K562 (cell line): ENCODE measurements at regions not wholly inside any gene's neighbourhood (a gene's known extent, or its start where the extent isn't known, plus 50 kb on each side); places are given as distances from the start of the nearest gene placed in this dataset.

Source experiments
- ATAC-seq: fragments of 200-7000 bp; cut with Tn5 transposase; 3 replicates; pipeline ENCODE4 v1.9.1; 2020; ENCODE audit warnings: moderate library complexity
- BruUV-seq: library from RNA; stranded (reverse); fragments of 400-500 nt; replicated peaks from 2 replicates; lab custom pipeline; 2021; lab: Mats Ljungman, UMichigan
- CTCF ChIA-PET: fragments of 300-600 bp; formaldehyde crosslinking; extraction: SDS; loops from one replicate; lab custom pipeline; 2021; ENCODE audit warnings: low intra/inter-chr PET ratio; lab: Yijun Ruan, JAX
- POLR2A ChIA-PET: fragments of 300-600, 350-650 bp; sonication (Branson Sonifier 250); formaldehyde crosslinking; extraction: SDS; loops from one replicate; lab custom pipeline; 2021; ENCODE audit warnings: antibody characterized with exemption, inconsistent platforms; lab: Yijun Ruan, JAX
- DNase-seq, 4 experiments: peaks; one replicate each; pipeline versions ENCODE4 v3.0.0 to v3.0.0-alpha.2; 2011 to 2018; ENCODE audit warnings: low spot score in 3 of 4, mixed read lengths in 3 of 4; ENCODE audit errors: extremely low read depth in 1 of 4
- FAIRE-seq: peaks from 2 replicates; lab custom pipeline; 2011; peaks lifted over from hg19 to GRCh38; lab: Jason Lieb, UNC
- H2AFZ ChIP-seq: 2 replicates; pipeline ENCODE4 v1.6.0; 2011; ENCODE audit warnings: low read depth, low read length, control low read depth, inconsistent platforms
- H3K27ac ChIP-seq: fragments of 200-600 bp; 3 replicates; pipeline ENCODE4 v1.8.0; 2011; ENCODE audit warnings: low read depth, mild to moderate bottlenecking, control low read depth, inconsistent platforms, low read length, moderate library complexity, mixed read lengths; ENCODE audit errors: extremely low read depth
- H3K27me3 ChIP-seq, 2 experiments: fragments of 300-600 bp in 1 of 2; 2 replicates in 1 of 2; 3 replicates in 1 of 2; pipeline versions ENCODE4 v1.6.0 to v1.8.0; 2011; ENCODE audit warnings: inconsistent platforms in 2 of 2, low read length in 2 of 2, mild to moderate bottlenecking in 1 of 2, mixed read lengths in 1 of 2, moderate library complexity in 1 of 2; ENCODE audit not compliant: control insufficient read depth in 2 of 2, insufficient read depth in 2 of 2
- H3K36me3 ChIP-seq: fragments of 300-600 bp; 3 replicates; pipeline ENCODE4 v1.8.0; 2011; ENCODE audit warnings: mild to moderate bottlenecking, low read length, inconsistent platforms; ENCODE audit not compliant: control insufficient read depth, insufficient read depth
- H3K4me1 ChIP-seq, 2 experiments: fragments of 200-600 bp in 1 of 2; replicated peaks in 1 of 2; 2 replicates in 1 of 2; 3 replicates in 1 of 2; pipeline versions ENCODE4 v1.5.1 to v1.8.0; 2011; ENCODE audit warnings: inconsistent platforms in 2 of 2, low read length in 2 of 2, mild to moderate bottlenecking in 1 of 2, mixed read lengths in 1 of 2, moderate library complexity in 1 of 2; ENCODE audit not compliant: control insufficient read depth in 2 of 2, insufficient read depth in 2 of 2
- H3K4me2 ChIP-seq: 2 replicates; pipeline ENCODE4 v1.6.1; 2011; ENCODE audit warnings: low read length, control low read depth, inconsistent platforms, mixed read lengths; ENCODE audit not compliant: insufficient read depth
- H3K4me3 ChIP-seq: fragments of 200-600 bp; sonication (generic), shearing (Covaris generic); 2 replicates; pipeline ENCODE4 v1.5.1; 2016; ENCODE audit warnings: control low read depth, inconsistent platforms
- H3K79me2 ChIP-seq: fragments of 200-600 bp; 3 replicates; pipeline ENCODE4 v1.8.0; 2011; ENCODE audit warnings: low read length, inconsistent platforms; ENCODE audit not compliant: control insufficient read depth, insufficient read depth
- H3K9ac ChIP-seq, 2 experiments: 2 replicates each; pipeline versions ENCODE4 v1.6.0 to v1.6.1; 2011; ENCODE audit warnings: low read depth in 2 of 2, low read length in 2 of 2, control low read depth in 1 of 2, inconsistent platforms in 1 of 2, mild to moderate bottlenecking in 1 of 2, mixed read lengths in 1 of 2; ENCODE audit not compliant: insufficient read depth in 1 of 2
- H3K9me1 ChIP-seq: one replicate; pipeline ENCODE4 v1.6.0; 2011; ENCODE audit warnings: inconsistent platforms, mild to moderate bottlenecking, low read length, moderate library complexity; ENCODE audit not compliant: control insufficient read depth, insufficient read depth
- H3K9me3 ChIP-seq: replicated peaks from 2 replicates; pipeline ENCODE4 v1.5.1; 2011; ENCODE audit warnings: low read depth, low read length, inconsistent platforms; ENCODE audit not compliant: control insufficient read depth, insufficient read depth
- H4K20me1 ChIP-seq: replicated peaks from 2 replicates; pipeline ENCODE4 v1.6.1; 2011; ENCODE audit warnings: low read length, inconsistent platforms, mixed read lengths; ENCODE audit not compliant: control insufficient read depth, insufficient read depth
- ELF1 ChIP-seq: fragments of 200-800 bp; sonication (Bioruptor generic); IDR thresholded peaks from 2 replicates; pipeline ENCODE4 v1.6.1; 2016; ENCODE audit warnings: missing genetic modification characterization, missing compliant biosample characterization
- FOXA1 ChIP-seq: fragments of 450-650 bp; IDR thresholded peaks from 2 replicates; pipeline ENCODE4 v1.6.1; 2016; ENCODE audit warnings: mild to moderate bottlenecking, borderline replicate concordance
- LARP7 ChIP-seq: fragments of 450-650 bp; IDR thresholded peaks from 2 replicates; pipeline ENCODE4 v1.6.1; 2016
- MCM3 ChIP-seq: fragments of 450-650 bp; IDR thresholded peaks from 2 replicates; pipeline ENCODE4 v1.6.1; 2016
- PBX2 ChIP-seq, 2 experiments: IDR thresholded peaks in 1 of 2; conservative IDR thresholded peaks in 1 of 2; 2 replicates each; pipeline ENCODE4 v1.6.1; 2016; ENCODE audit warnings: low read depth in 2 of 2, mild to moderate bottlenecking in 1 of 2, missing compliant biosample characterization in 1 of 2, missing genetic modification characterization in 1 of 2, moderate library complexity in 1 of 2
- SP2 ChIP-seq: IDR thresholded peaks from 2 replicates; pipeline ENCODE4 v1.6.1; 2011; ENCODE audit warnings: mild to moderate bottlenecking, low read depth, low read length, moderate library complexity; ENCODE audit not compliant: poor library complexity, severe bottlenecking; ENCODE audit errors: extremely low read depth
- ZNF3 ChIP-seq: fragments of 250-450 bp; sonication (Bioruptor Pico); IDR thresholded peaks from 2 replicates; pipeline ENCODE4 v1.5.0; 2021; ENCODE audit warnings: mild to moderate bottlenecking, moderate library complexity
- ZNF512 ChIP-seq: IDR thresholded peaks from 2 replicates; pipeline ENCODE4 v1.6.1; 2016; ENCODE audit warnings: missing genetic modification characterization, missing compliant biosample characterization
- WGBS: fragments of 100-300 bp; shearing (Covaris generic); methylation state at CpG from one replicate; pipeline ENCODE4 v1.1.6; 2016; ENCODE audit warnings: low coverage, mixed read lengths; ENCODE audit not compliant: insufficient coverage; ENCODE audit errors: missing lambda C conversion rate; 5-methylcytosine and 5-hydroxymethylcytosine counted together
- in situ Hi-C: fragments of 300-500 bp; cut with MboI; formaldehyde crosslinking; loops from 4 replicates; pipeline ENCODE4 v1.15.0; 2018; ENCODE audit warnings: inconsistent platforms, mixed read lengths
- intact Hi-C: fragments of 100-400 bp; cut with micrococcal nuclease; formaldehyde crosslinking; loops from 2 replicates; pipeline ENCODE4 v1.14.2; 2022
- TF ChIP-seq, protein P1 (sequence below): IDR thresholded peaks from 2 replicates; pipeline ENCODE4 v1.6.1; 2011; ENCODE audit not compliant: insufficient read length; ENCODE audit errors: extremely low read depth
- TF ChIP-seq, protein P2 (sequence below): sonication (generic); formaldehyde crosslinking; IDR thresholded peaks from 2 replicates; pipeline ENCODE4 v1.8.0; 2022; ENCODE audit warnings: missing genetic modification reagents, mild to moderate bottlenecking, borderline replicate concordance
- TF ChIP-seq, protein P3 (sequence below): fragments of 450-650 bp; IDR thresholded peaks from 2 replicates; pipeline ENCODE4 v1.6.1; 2016; ENCODE audit warnings: antibody characterized with exemption
- TF ChIP-seq, protein P4 (sequence below): fragments of 250-450 bp; sonication (Bioruptor Pico); IDR thresholded peaks from 2 replicates; pipeline ENCODE4 v1.9.0; 2021; ENCODE audit warnings: mild to moderate bottlenecking

DNA sequence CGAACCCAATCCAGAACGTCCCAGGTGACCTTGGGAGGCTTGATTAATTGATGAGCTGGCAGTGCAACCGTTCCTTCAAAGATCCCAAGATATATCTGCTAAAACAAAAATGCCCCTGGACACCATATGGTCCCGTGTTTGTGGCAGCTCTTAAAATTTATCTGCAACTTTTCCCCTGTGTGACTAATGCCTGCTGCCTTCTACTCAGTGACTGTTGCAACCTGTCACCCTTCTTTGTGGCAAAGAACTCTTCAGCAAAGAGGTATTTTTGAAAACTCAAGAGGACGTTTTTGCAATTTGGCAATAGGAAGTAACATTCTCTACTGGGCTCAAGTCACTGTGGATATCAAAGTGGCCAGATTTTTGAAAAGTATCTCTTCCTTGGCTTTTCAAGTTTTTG lies 75.8 kb upstream of the SOD3 start (continued):
- no peak for TF ChIP-seq PBX2 (CRISPR knock-in tag; IDR thresholded peaks at IDR 0.05; ENCODE audit: low read depth)
- TF ChIP-seq PBX2 (tag; conservative IDR thresholded peaks at IDR 0.05; ENCODE audit: low read depth): no peak
- no peak for TF ChIP-seq FOXA1
- TF ChIP-seq SP2: no peak
- TF ChIP-seq, protein P1, sequence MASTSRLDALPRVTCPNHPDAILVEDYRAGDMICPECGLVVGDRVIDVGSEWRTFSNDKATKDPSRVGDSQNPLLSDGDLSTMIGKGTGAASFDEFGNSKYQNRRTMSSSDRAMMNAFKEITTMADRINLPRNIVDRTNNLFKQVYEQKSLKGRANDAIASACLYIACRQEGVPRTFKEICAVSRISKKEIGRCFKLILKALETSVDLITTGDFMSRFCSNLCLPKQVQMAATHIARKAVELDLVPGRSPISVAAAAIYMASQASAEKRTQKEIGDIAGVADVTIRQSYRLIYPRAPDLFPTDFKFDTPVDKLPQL: no peak
- TF ChIP-seq, protein P2, sequence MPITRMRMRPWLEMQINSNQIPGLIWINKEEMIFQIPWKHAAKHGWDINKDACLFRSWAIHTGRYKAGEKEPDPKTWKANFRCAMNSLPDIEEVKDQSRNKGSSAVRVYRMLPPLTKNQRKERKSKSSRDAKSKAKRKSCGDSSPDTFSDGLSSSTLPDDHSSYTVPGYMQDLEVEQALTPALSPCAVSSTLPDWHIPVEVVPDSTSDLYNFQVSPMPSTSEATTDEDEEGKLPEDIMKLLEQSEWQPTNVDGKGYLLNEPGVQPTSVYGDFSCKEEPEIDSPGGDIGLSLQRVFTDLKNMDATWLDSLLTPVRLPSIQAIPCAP (CRISPR knock-in tag): no peak

GRCh38 chr4:24720436-24720835 lies 74.9 kb upstream of the SOD3 start:
- WGBS: 0% methylated on average over 1 of the region's 1 CpG
- H3K27me3 ChIP-seq: no peaks in the 10 kb centered on the region; a peak in 1 of 5 replicates
- DNase-seq (no peak), FAIRE-seq (no peak), ATAC-seq (no peak)
- no peaks in the 10 kb centered on the region for H4K20me1 ChIP-seq
- no peak overlapping the region for H3K9ac ChIP-seq
- 0 out of 2 replicates have a peak, but pooled peaks cover 2% of the 10 kb centered on the region for H3K9me3 ChIP-seq
- ChIA-PET POLR2A (no interaction called here), CTCF (no interaction called here)
- H3K79me2 ChIP-seq: no peaks in the 10 kb centered on the region
- BruUV-seq: no TSS peak
- intact Hi-C loops: no loop called here
- H2AFZ ChIP-seq: no peak overlapping the region
- no peak overlapping the region for H3K4me3 ChIP-seq
- in situ Hi-C loops: no loop called here
- H3K27ac ChIP-seq: no peak overlapping the region
- no peak overlapping the region for H3K4me2 ChIP-seq
- H3K4me1 ChIP-seq: no peaks in the 10 kb centered on the region
- no peaks in the 10 kb centered on the region for H3K36me3 ChIP-seq
- no peaks in the 10 kb centered on the region for H3K9me1 ChIP-seq
- TF ChIP-seq MCM3 (no peak), ZNF3 (CRISPR knock-in tag) (no peak), ZNF512 (tag) (no peak), ELF1 (tag) (no peak), LARP7 (no peak)
- TF ChIP-seq, protein P3, sequence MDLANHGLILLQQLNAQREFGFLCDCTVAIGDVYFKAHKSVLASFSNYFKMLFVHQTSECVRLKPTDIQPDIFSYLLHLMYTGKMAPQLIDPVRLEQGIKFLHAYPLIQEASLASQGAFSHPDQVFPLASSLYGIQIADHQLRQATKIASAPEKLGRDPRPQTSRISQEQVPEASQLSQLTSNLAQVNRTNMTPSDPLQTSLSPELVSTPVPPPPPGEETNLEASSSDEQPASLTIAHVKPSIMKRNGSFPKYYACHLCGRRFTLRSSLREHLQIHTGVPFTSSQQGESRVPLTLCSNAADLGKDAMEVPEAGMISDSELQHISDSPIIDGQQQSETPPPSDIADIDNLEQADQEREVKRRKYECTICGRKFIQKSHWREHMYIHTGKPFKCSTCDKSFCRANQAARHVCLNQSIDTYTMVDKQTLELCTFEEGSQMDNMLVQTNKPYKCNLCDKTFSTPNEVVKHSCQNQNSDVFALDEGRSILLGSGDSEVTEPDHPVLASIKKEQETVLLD: no peak
- TF ChIP-seq, protein P4, sequence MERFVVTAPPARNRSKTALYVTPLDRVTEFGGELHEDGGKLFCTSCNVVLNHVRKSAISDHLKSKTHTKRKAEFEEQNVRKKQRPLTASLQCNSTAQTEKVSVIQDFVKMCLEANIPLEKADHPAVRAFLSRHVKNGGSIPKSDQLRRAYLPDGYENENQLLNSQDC: no peak
